ENCODE measurements at regions not wholly inside any gene's neighbourhood (a gene's known extent, or its start where the extent isn't known, plus 50 kb on each side); places are given as distances from the start of the nearest gene placed in this dataset.
A peak's percentile ranks its signal among the peaks of the same experiment; 100 is the strongest.

DNA sequence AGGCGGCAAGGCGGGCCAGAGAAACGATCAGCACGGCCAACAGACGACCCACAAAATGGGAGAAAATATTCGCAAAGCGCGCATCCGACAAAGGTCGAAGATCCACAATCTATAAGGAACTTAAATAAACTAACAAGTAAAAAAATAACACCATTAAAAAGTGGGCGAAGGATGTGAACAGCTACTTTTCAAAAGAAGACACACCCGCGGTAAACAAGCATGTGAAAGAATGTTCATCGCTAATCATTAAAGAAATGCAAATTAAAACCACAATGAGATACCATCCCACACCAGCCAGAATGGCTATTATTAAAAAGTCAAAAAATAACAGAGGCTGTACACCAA, 117.8 kb upstream of the SIRPA start:
- no peak for DNase-seq
- Mint-ChIP-seq H3K27me3 (ENCODE audit: insufficient read depth) (peaks cover 11% of the 10 kb centered on the region), H3K4me3 (peak overlapping the region; percentile 75), H3K4me1 (peaks cover 13% of the 10 kb centered on the region), H3K9me3 (peaks cover 3% of the 10 kb centered on the region), H3K27ac (no peak overlapping the region), H3K36me3 (ENCODE audit: low read depth) (peaks cover 2% of the 10 kb centered on the region)
- H3K27me3 ChIP-seq (ENCODE audit: control insufficient read depth, insufficient read depth, low read length, poor library complexity, severe bottlenecking) = peaks cover 4% of the 10 kb centered on the region
- H3K4me1 ChIP-seq (ENCODE audit: control insufficient read depth, insufficient read depth, low read length) = no peaks in the 10 kb centered on the region
- no peaks in the 10 kb centered on the region for H3K9me3 ChIP-seq (ENCODE audit: control insufficient read depth, low read length)
- H3K4me3 ChIP-seq (ENCODE audit: low read length) = no peak overlapping the region
- no peak overlapping the region for H3K9ac ChIP-seq (ENCODE audit: extremely low read depth, low read length, poor library complexity, severe bottlenecking)
- TF ChIP-seq, protein P1, sequence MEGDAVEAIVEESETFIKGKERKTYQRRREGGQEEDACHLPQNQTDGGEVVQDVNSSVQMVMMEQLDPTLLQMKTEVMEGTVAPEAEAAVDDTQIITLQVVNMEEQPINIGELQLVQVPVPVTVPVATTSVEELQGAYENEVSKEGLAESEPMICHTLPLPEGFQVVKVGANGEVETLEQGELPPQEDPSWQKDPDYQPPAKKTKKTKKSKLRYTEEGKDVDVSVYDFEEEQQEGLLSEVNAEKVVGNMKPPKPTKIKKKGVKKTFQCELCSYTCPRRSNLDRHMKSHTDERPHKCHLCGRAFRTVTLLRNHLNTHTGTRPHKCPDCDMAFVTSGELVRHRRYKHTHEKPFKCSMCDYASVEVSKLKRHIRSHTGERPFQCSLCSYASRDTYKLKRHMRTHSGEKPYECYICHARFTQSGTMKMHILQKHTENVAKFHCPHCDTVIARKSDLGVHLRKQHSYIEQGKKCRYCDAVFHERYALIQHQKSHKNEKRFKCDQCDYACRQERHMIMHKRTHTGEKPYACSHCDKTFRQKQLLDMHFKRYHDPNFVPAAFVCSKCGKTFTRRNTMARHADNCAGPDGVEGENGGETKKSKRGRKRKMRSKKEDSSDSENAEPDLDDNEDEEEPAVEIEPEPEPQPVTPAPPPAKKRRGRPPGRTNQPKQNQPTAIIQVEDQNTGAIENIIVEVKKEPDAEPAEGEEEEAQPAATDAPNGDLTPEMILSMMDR (conservative IDR thresholded peaks at IDR 0.05) = no peak
- no peak overlapping the region for H3K27ac ChIP-seq (ENCODE audit: low read depth, low read length)
- WGBS, 2 experiments (ENCODE audit: insufficient coverage in 1 of 2, insufficient read length in 1 of 2) = 31 to 100% methylated on average over 1 to 14 of the region's 14 CpGs
- no peaks in the 10 kb centered on the region for H3K36me3 ChIP-seq (ENCODE audit: control insufficient read depth, insufficient read depth, low read length)

DNA sequence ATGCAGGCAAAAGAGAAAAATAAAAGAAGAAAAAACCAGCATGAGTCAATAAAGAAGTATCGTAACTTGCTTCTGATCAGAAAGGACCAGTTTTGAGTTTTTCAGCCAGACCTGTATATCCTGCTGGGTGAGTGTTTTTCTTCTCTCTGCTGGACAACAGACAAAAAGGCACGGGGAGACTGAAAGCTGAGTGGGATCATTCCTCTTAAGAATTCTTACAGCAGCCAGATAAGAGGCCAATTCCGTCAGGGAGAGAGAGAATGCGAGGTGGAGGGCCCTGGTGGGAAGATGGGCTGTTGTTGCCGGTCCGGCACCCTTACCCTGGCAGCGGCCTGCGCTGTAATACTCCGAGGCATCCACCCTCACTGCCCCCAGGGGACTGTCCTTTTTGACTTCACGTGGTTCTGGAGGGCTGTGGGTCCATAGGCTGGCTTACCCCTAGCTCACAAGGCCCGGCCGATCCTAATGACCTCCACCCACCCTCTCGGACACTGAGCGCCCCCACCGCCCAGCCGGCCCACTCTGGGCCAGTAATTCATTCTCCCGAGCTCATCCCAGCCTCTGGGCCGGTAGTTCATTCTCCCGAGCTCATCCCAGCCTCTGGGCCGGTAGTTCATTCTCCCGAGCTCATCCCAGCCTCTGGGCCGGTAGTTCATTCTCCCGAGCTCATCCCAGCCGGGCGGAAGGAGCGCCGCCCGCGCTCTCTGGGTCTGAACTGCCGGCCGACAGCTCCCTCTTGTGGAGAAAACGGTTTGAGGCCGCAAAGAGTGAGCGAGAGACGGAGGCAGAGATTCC, 118.3 kb upstream of the SIRPA start:
- peak overlapping the region; percentile 69 for H3K27ac Mint-ChIP-seq
- H3K36me3 Mint-ChIP-seq (ENCODE audit: low read depth) = peaks cover 2% of the 10 kb centered on the region
- DNase-seq = peak; percentile 96
- Histone ChIP-seq H3K36me3 (ENCODE audit: control insufficient read depth, insufficient read depth, low read length) (no peaks in the 10 kb centered on the region), H3K27ac (ENCODE audit: low read depth, low read length) (peak overlapping the region; percentile 32), H3K4me1 (ENCODE audit: control insufficient read depth, insufficient read depth, low read length) (no peaks in the 10 kb centered on the region), H3K9me3 (ENCODE audit: control insufficient read depth, low read length) (no peaks in the 10 kb centered on the region), H3K4me3 (ENCODE audit: low read length) (peak overlapping the region; percentile 85), H3K9ac (ENCODE audit: extremely low read depth, low read length, poor library complexity, severe bottlenecking) (peak overlapping the region; percentile 50), H3K27me3 (ENCODE audit: control insufficient read depth, insufficient read depth, low read length, poor library complexity, severe bottlenecking) (peaks cover 4% of the 10 kb centered on the region)
- peaks cover 13% of the 10 kb centered on the region for H3K4me1 Mint-ChIP-seq
- H3K9me3 Mint-ChIP-seq = peaks cover 3% of the 10 kb centered on the region
- peak overlapping the region; percentile 75 for H3K4me3 Mint-ChIP-seq
- WGBS, 2 experiments (ENCODE audit: insufficient coverage in 1 of 2, insufficient read length in 1 of 2) = 1 to 2% methylated on average over 19 to 35 of the region's 35 CpGs
- H3K27me3 Mint-ChIP-seq (ENCODE audit: insufficient read depth) = peaks cover 11% of the 10 kb centered on the region
- TF ChIP-seq, protein P1 (conservative IDR thresholded peaks at IDR 0.05) = peak; percentile 90

DNA sequence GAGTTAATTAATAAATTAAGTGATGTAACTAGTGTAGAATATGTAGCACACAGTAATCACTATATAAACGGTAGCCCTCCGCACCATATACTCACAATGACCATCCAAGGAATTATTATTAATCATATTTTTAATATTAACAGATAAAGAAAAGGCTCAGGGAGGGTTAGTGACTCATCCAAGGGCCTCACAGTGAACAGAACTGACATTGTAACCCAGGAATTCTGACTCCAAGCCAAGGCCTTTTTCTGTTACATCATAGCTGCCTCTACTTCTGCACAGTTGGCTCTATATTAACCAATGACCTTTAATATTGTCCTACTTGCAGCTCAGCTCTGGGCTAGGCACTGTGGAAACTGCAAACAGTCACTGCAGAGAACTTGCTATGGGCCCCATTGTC, 117.5 kb upstream of the SIRPG start:
- Histone ChIP-seq H3K4me1 (ENCODE audit: control insufficient read depth, insufficient read depth, low read length) (no peaks in the 10 kb centered on the region), H3K27me3 (ENCODE audit: control insufficient read depth, insufficient read depth, low read length, poor library complexity, severe bottlenecking) (peaks cover 4% of the 10 kb centered on the region), H3K9ac (ENCODE audit: extremely low read depth, low read length, poor library complexity, severe bottlenecking) (no peak overlapping the region), H3K4me3 (ENCODE audit: low read length) (no peak overlapping the region), H3K9me3 (ENCODE audit: control insufficient read depth, low read length) (no peaks in the 10 kb centered on the region), H3K27ac (ENCODE audit: low read depth, low read length) (no peak overlapping the region), H3K36me3 (ENCODE audit: control insufficient read depth, insufficient read depth, low read length) (no peaks in the 10 kb centered on the region)
- TF ChIP-seq, protein P1 (conservative IDR thresholded peaks at IDR 0.05) = no peak
- Mint-ChIP-seq H3K36me3 (ENCODE audit: low read depth) (peaks cover 2% of the 10 kb centered on the region), H3K27ac (no peak overlapping the region), H3K4me3 (no peak overlapping the region), H3K9me3 (peaks cover 3% of the 10 kb centered on the region), H3K4me1 (peaks cover 13% of the 10 kb centered on the region), H3K27me3 (ENCODE audit: insufficient read depth) (peaks cover 7% of the 10 kb centered on the region)
- DNase-seq = no peak
- no CpG with 5 or more reads among the region's 2 CpGs for WGBS, 2 experiments (ENCODE audit: insufficient coverage in 1 of 2, insufficient read length in 1 of 2)
